Left lung (tissue), 4 donors: ENCODE measurements at regions not wholly inside any gene's neighbourhood (a gene's known extent, or its start where the extent isn't known, plus 50 kb on each side); places are given as distances from the start of the nearest gene placed in this dataset.

Experiments used
- ATAC-seq: fragments of 200-7000 bp; cut with Tn5 transposase; one replicate; pipeline ENCODE4 v1.9.1; 2020; ENCODE audit warnings: moderate library complexity
- DNase-seq, 4 donors: peaks; one replicate each; pipeline ENCODE4 v3.0.0-alpha.2; 2013 to 2020
- H3K27ac ChIP-seq, 2 donors: fragments of 200-600 bp; sonication (generic) in 1 of 2; one replicate each; pipeline versions ENCODE4 v1.5.0 to v1.8.0; 2020 to 2021
- H3K27me3 ChIP-seq, 2 donors: fragments of 200-600 bp; sonication (generic) in 1 of 2; one replicate each; pipeline versions ENCODE4 v1.5.0 to v1.8.0; 2020 to 2021
- H3K36me3 ChIP-seq, 2 donors: fragments of 200-600 bp; sonication (generic) in 1 of 2; one replicate each; pipeline versions ENCODE4 v1.5.0 to v1.8.0; 2020 to 2021
- H3K4me1 ChIP-seq, 2 donors: fragments of 200-600 bp; one replicate each; pipeline ENCODE4 v1.8.0; 2021
- H3K4me3 ChIP-seq, 2 donors: fragments of 200-600 bp; sonication (generic) in 1 of 2; one replicate each; pipeline versions ENCODE4 v1.5.0 to v1.8.0; 2020 to 2021; ENCODE audit warnings: mild to moderate bottlenecking in 1 of 2
- H3K9me3 ChIP-seq, 2 donors: fragments of 200-600 bp; sonication (generic) in 1 of 2; one replicate each; pipeline versions ENCODE4 v1.5.0 to v1.8.0; 2020 to 2021
- intact Hi-C, 2 donors: fragments of 100-400 bp; cut with DNase I; formaldehyde crosslinking; loops; one replicate each; pipeline versions ENCODE4 v1.11.2 to v1.14.2; 2022
- TF ChIP-seq, protein P1 (sequence below), 2 donors: fragments of 200-600 bp; sonication (generic) in 1 of 2; IDR thresholded peaks; one replicate each; pipeline versions ENCODE4 v1.5.0 to v1.8.0; 2021; ENCODE audit warnings: antibody characterized with exemption in 2 of 2
- donor health status: DM: no; HTN: yes; CAD: no.
- donor health status: DM: no; HTN: no; CAD: no.

DNA sequence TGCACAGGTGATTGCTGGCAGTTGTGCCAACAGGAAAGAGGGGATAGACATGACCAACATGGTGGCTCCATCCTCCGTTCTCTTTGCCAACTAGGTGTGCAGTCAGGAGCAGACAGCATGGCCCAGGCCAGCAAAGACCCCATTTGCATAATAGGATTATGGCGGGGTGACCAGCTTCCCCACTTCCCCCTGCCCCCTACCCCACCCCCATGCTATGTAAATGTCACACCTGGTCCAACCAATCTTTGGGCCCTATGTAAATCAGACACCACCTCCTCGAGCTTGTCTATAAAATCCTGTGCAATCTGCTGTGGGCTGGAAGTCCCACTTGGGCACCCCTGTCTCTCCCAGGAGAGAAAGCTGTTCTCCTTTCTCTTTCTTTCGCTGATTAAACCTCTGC is 146.0 kb downstream of the SLC30A10 start:
- intact Hi-C loops: no loop called here
- ATAC-seq (no peak), DNase-seq (no peak)
- H3K4me1 ChIP-seq: no peaks in the 10 kb centered on the region
- no peaks in the 10 kb centered on the region for H3K9me3 ChIP-seq
- H3K27ac ChIP-seq: no peak overlapping the region
- H3K27me3 ChIP-seq: no peaks in the 10 kb centered on the region
- TF ChIP-seq, protein P1, sequence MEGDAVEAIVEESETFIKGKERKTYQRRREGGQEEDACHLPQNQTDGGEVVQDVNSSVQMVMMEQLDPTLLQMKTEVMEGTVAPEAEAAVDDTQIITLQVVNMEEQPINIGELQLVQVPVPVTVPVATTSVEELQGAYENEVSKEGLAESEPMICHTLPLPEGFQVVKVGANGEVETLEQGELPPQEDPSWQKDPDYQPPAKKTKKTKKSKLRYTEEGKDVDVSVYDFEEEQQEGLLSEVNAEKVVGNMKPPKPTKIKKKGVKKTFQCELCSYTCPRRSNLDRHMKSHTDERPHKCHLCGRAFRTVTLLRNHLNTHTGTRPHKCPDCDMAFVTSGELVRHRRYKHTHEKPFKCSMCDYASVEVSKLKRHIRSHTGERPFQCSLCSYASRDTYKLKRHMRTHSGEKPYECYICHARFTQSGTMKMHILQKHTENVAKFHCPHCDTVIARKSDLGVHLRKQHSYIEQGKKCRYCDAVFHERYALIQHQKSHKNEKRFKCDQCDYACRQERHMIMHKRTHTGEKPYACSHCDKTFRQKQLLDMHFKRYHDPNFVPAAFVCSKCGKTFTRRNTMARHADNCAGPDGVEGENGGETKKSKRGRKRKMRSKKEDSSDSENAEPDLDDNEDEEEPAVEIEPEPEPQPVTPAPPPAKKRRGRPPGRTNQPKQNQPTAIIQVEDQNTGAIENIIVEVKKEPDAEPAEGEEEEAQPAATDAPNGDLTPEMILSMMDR (IDR thresholded peaks at IDR 0.05): no peak
- no peak overlapping the region for H3K4me3 ChIP-seq
- no peaks in the 10 kb centered on the region for H3K36me3 ChIP-seq

DNA sequence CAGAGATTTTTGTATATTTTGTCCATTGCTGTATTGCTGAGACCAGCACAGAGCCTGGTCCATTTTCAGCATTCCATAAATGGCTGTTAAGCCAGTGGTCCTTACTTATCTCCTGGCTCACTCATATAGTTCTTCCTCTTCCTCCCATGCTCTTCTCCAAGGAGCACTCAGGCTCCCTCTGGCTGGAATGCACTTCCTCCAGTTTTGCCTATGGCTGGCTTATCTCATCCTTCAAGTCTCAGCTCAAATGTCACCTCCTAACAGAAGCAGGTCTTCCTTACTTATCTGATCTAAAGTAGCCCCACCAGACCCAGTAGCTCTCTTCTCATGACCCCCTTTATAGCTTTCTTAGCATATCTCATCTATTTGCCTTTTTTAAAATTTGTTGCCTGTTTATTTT is 146.9 kb downstream of the SLC30A10 start:
- no peak for DNase-seq
- intact Hi-C loops: no loop called here
- Histone ChIP-seq H3K27ac (no peak overlapping the region), H3K27me3 (no peaks in the 10 kb centered on the region), H3K4me3 (no peak overlapping the region), H3K36me3 (no peaks in the 10 kb centered on the region), H3K4me1 (no peaks in the 10 kb centered on the region), H3K9me3 (no peaks in the 10 kb centered on the region)
- ATAC-seq: no peak
- TF ChIP-seq, protein P1 (IDR thresholded peaks at IDR 0.05): no peak

DNA sequence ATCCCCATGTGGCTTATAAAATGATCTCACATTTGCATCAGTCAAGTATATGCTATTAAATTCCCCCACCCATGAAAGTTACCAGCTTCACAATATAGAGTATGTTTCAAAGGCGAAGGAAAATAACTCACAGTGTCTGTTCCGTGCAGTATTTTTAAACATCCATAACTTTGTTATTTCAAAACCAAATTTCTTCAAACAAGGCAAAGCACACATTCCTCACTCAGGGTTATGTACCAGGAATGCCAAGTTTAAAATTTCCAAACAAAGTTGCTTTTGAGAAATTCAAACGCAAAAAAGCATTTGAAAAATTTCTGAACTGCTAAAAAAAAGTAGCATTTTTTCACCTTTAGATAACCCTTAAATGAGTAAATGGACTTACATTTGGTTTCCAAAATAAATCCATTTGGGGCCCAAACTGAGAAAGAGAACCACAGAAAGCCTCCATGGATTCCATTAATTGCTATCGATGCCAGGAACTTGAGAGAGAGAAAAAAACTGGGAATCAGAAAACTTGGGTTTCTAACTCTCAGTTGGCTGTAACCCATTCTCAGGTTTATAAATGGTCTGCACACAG is 149.5 kb downstream of the SLC30A10 start:
- Histone ChIP-seq H3K36me3 (no peaks in the 10 kb centered on the region), H3K9me3 (peaks cover 0 to 3% of the 10 kb centered on the region in 2 donors), H3K27me3 (no peaks in the 10 kb centered on the region), H3K4me3 (no peak overlapping the region), H3K4me1 (no peaks in the 10 kb centered on the region), H3K27ac (no peak overlapping the region)
- TF ChIP-seq, protein P1 (IDR thresholded peaks at IDR 0.05): no peak
- ATAC-seq: no peak
- DNase-seq: no peak
- intact Hi-C loops: no loop called here

DNA sequence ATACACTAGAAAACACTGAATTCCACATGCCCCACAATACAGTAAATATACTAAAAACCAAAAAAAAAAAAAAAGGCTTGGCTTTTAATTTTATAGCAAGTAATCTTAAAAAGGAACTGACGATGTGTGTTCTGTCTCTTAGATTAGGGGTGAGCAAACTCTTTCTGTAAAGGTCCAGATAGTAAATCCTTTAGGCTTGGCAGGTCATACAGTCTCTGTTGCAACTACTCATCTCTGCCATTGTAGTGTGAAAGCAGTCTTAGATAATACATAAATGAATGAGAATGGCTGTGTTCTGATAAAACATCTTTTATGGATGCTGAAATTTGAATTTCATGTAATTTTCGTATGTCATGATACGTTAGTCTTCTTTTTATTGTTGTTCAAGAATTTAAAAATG is 150.2 kb downstream of the SLC30A10 start:
- Histone ChIP-seq H3K36me3 (no peaks in the 10 kb centered on the region), H3K4me3 (no peak overlapping the region), H3K27ac (no peak overlapping the region), H3K4me1 (no peaks in the 10 kb centered on the region), H3K27me3 (no peaks in the 10 kb centered on the region), H3K9me3 (peaks cover 0 to 3% of the 10 kb centered on the region in 2 donors)
- no peak for DNase-seq
- ATAC-seq: no peak
- intact Hi-C loops: no loop called here
- TF ChIP-seq, protein P1 (IDR thresholded peaks at IDR 0.05): no peak

DNA sequence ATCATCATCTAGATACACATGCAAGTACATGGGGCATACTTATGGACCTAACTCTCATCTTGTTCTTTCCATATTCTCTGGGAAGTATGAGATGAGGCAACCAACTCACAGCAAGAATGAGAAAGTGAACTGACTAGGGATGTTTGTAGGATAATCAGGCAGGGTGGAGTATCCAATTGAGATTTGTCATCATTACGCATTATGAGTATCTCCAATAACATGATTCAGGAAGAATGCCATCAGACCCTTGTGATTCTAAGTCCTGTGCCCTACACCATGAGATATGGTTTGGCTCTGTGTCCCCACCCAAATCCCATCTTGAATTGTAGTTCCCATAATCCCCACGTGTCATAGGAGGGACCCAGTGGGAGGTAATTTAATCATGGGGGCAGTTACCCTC is 154.0 kb downstream of the SLC30A10 start:
- no peaks in the 10 kb centered on the region for H3K4me1 ChIP-seq
- H3K4me3 ChIP-seq: no peak overlapping the region
- TF ChIP-seq, protein P1 (IDR thresholded peaks at IDR 0.05): no peak
- no peaks in the 10 kb centered on the region for H3K36me3 ChIP-seq
- intact Hi-C loops: no loop called here
- H3K9me3 ChIP-seq: peaks cover 0 to 4% of the 10 kb centered on the region in 2 donors
- ATAC-seq (no peak), DNase-seq (no peak)
- H3K27ac ChIP-seq: no peak overlapping the region
- H3K27me3 ChIP-seq: no peaks in the 10 kb centered on the region
